H9 (cell line): ENCODE measurements at regions not wholly inside any gene's neighbourhood (a gene's known extent, or its start where the extent isn't known, plus 50 kb on each side); places are given as distances from the start of the nearest gene placed in this dataset.

Experiments
- DNase-seq: peaks from one replicate; pipeline ENCODE4 v3.0.0-alpha.2; 2017
- H2AFZ ChIP-seq: one replicate; pipeline ENCODE4 v1.6.1; 2013; ENCODE audit warnings: mild to moderate bottlenecking, low read length, control low read depth, moderate library complexity
- H2AK5ac ChIP-seq: 2 replicates; pipeline ENCODE4 v1.6.1; 2013; ENCODE audit warnings: low read length, control low read depth, mixed read lengths; ENCODE audit not compliant: insufficient read length
- H2BK120ac ChIP-seq: one replicate; pipeline ENCODE4 v1.6.1; 2013; ENCODE audit warnings: low read depth, mild to moderate bottlenecking, low read length, control low read depth, inconsistent platforms; ENCODE audit not compliant: poor library complexity, severe bottlenecking
- H2BK12ac ChIP-seq: 2 replicates; pipeline ENCODE4 v1.6.1; 2013; ENCODE audit warnings: low read length, control low read depth, mixed read lengths, low read depth; ENCODE audit not compliant: insufficient read length
- H2BK15ac ChIP-seq: 2 replicates; pipeline ENCODE4 v1.6.1; 2013; ENCODE audit warnings: low read depth, low read length, control low read depth
- H2BK20ac ChIP-seq: one replicate; pipeline ENCODE4 v1.6.1; 2013; ENCODE audit warnings: low read depth, mild to moderate bottlenecking, low read length, control low read depth, inconsistent platforms; ENCODE audit not compliant: poor library complexity, severe bottlenecking
- H2BK5ac ChIP-seq: 2 replicates; pipeline ENCODE4 v1.6.1; 2013; ENCODE audit warnings: low read length, control low read depth, mixed read lengths; ENCODE audit not compliant: insufficient read length
- H3K14ac ChIP-seq: 2 replicates; pipeline ENCODE4 v1.6.1; 2013; ENCODE audit warnings: low read length, control low read depth; ENCODE audit not compliant: insufficient read depth
- H3K18ac ChIP-seq: 2 replicates; pipeline ENCODE4 v1.6.1; 2013; ENCODE audit warnings: low read depth, mild to moderate bottlenecking, mixed read lengths, low read length, control low read depth; ENCODE audit not compliant: insufficient read length
- H3K23ac ChIP-seq: 2 replicates; pipeline ENCODE4 v1.6.1; 2013; ENCODE audit warnings: low read length, control low read depth, mixed read lengths, low read depth; ENCODE audit not compliant: insufficient read length
- H3K23me2 ChIP-seq: 2 replicates; pipeline ENCODE4 v1.6.1; 2013; ENCODE audit warnings: low read depth, mild to moderate bottlenecking, mixed read lengths, low read length, control low read depth; ENCODE audit not compliant: insufficient read length, poor library complexity, severe bottlenecking
- H3K27ac ChIP-seq: 2 replicates; pipeline ENCODE4 v1.5.1; 2013; ENCODE audit warnings: low read length, control low read depth, mixed read lengths, low read depth; ENCODE audit not compliant: insufficient read length
- H3K27me3 ChIP-seq: 2 replicates; pipeline ENCODE4 v1.6.1; 2013; ENCODE audit warnings: low read length, control low read depth, inconsistent platforms; ENCODE audit not compliant: insufficient read depth
- H3K4ac ChIP-seq: 2 replicates; pipeline ENCODE4 v1.6.1; 2013; ENCODE audit warnings: low read depth, mild to moderate bottlenecking, control low read depth, inconsistent platforms, low read length, moderate library complexity
- H3K4me1 ChIP-seq: 2 replicates; pipeline ENCODE4 v1.6.1; 2013; ENCODE audit warnings: low read length, control low read depth, inconsistent platforms; ENCODE audit not compliant: insufficient read depth
- H3K4me2 ChIP-seq: 2 replicates; pipeline ENCODE4 v1.6.1; 2013; ENCODE audit warnings: low read length, control low read depth, mixed read lengths; ENCODE audit not compliant: insufficient read length, insufficient read depth
- H3K56ac ChIP-seq: 2 replicates; pipeline ENCODE4 v1.6.1; 2013; ENCODE audit warnings: low read depth, mild to moderate bottlenecking, mixed read lengths, low read length, control low read depth; ENCODE audit not compliant: insufficient read length
- H3K79me1 ChIP-seq: 2 replicates; pipeline ENCODE4 v1.6.1; 2013; ENCODE audit warnings: low read depth, mild to moderate bottlenecking, moderate library complexity, low read length, control low read depth, inconsistent platforms; ENCODE audit not compliant: insufficient read depth, poor library complexity, severe bottlenecking
- H3K79me2 ChIP-seq: 2 replicates; pipeline ENCODE4 v1.6.1; 2013; ENCODE audit warnings: low read length, control low read depth, inconsistent platforms; ENCODE audit not compliant: insufficient read depth
- H3K9ac ChIP-seq: 2 replicates; pipeline ENCODE4 v1.6.1; 2013; ENCODE audit warnings: low read length, control low read depth, mixed read lengths; ENCODE audit not compliant: insufficient read length; ENCODE audit errors: extremely low read depth
- H3K9me3 ChIP-seq: one replicate; pipeline ENCODE4 v1.6.1; 2013; ENCODE audit warnings: low read depth, low read length, inconsistent platforms; ENCODE audit not compliant: control insufficient read depth
- H3T11ph ChIP-seq: one replicate; pipeline ENCODE4 v1.6.1; 2013; ENCODE audit warnings: mild to moderate bottlenecking, low read length, control low read depth, inconsistent platforms
- H4K20me1 ChIP-seq: one replicate; pipeline ENCODE4 v1.6.1; 2013; ENCODE audit not compliant: control insufficient read depth, insufficient read length, insufficient read depth
- H4K5ac ChIP-seq: 2 replicates; pipeline ENCODE4 v1.6.1; 2013; ENCODE audit warnings: low read depth, mild to moderate bottlenecking, mixed read lengths, low read length, control low read depth; ENCODE audit not compliant: insufficient read length
- H4K8ac ChIP-seq: replicated peaks from 2 replicates; pipeline ENCODE4 v1.6.1; 2013; ENCODE audit warnings: low read length, control low read depth, mixed read lengths, low read depth; ENCODE audit not compliant: insufficient read length
- H4K91ac ChIP-seq: 2 replicates; pipeline ENCODE4 v1.6.1; 2013; ENCODE audit warnings: low read depth, mild to moderate bottlenecking, moderate library complexity, mixed read lengths, low read length, control low read depth; ENCODE audit not compliant: insufficient read length
- H3K27ac Mint-ChIP-seq, 3 experiments: 2 replicates in 2 of 3; 3 replicates in 1 of 3; pipeline ENCODE4 v1.8.0; 2020 to 2021; ENCODE audit warnings: mixed read lengths in 3 of 3, mild to moderate bottlenecking in 1 of 3, moderate library complexity in 1 of 3
- H3K27me3 Mint-ChIP-seq: 2 replicates; pipeline ENCODE4 v1.8.0; 2021; ENCODE audit warnings: low read depth, mild to moderate bottlenecking, moderate library complexity, mixed read lengths
- H3K36me3 Mint-ChIP-seq, 3 experiments: 2 replicates in 2 of 3; 3 replicates in 1 of 3; pipeline ENCODE4 v1.8.0; 2020 to 2021; ENCODE audit warnings: low read depth in 3 of 3, mixed read lengths in 3 of 3; ENCODE audit not compliant: insufficient read depth in 1 of 3
- H3K4me1 Mint-ChIP-seq, 2 experiments: 2 replicates each; pipeline ENCODE4 v1.8.0; 2020; ENCODE audit warnings: mixed read lengths in 2 of 2
- H3K4me3 Mint-ChIP-seq, 2 experiments: 2 replicates in 1 of 2; 3 replicates in 1 of 2; pipeline ENCODE4 v1.8.0; 2020 to 2021; ENCODE audit warnings: mild to moderate bottlenecking in 2 of 2, mixed read lengths in 2 of 2, moderate library complexity in 1 of 2
- H3K9me3 Mint-ChIP-seq, 2 experiments: 2 replicates in 1 of 2; 3 replicates in 1 of 2; pipeline ENCODE4 v1.8.0; 2020; ENCODE audit warnings: mild to moderate bottlenecking in 2 of 2, mixed read lengths in 2 of 2, moderate library complexity in 1 of 2
- WGBS: extraction: QIAGEN DNeasy Blood & Tissue Kit; methylation state at CpG from one replicate; pipeline ENCODE4 v1.1.7; 2013; ENCODE audit warnings: missing lambda C conversion rate, low lambda C conversion rate, mixed read lengths; ENCODE audit not compliant: insufficient read length; ENCODE audit errors: extremely low coverage; 5-methylcytosine and 5-hydroxymethylcytosine counted together
- TF ChIP-seq, protein P1 (sequence below): fragments of 200-600 bp; sonication (generic); conservative IDR thresholded peaks from 3 replicates; pipeline ENCODE4 v1.8.0; 2021; ENCODE audit warnings: antibody characterized with exemption, mild to moderate bottlenecking

DNA sequence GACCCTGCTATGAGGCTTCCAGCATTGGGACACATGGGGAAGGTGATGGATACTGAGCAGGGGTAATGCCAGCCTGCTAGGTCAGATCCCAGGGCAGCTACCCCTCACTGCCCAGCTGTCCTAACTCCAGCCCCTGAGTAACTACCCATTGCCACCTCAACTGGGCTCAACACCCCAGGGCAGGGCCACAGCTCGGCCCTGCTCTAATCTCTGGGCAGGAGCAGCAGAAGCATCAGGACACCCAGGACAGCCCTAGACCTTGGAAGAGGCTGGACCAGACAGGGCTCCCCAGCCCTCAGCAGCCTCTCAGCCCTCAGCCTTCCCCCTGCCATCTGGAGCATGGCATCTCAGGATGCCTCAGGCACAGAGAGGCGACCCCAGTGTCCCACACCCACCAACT is 67.4 kb upstream of the TOP1 start:
- H2AFZ ChIP-seq: no peak overlapping the region

More for the DNA sequence above, 67.4 kb upstream of the TOP1 start:
- DNase-seq: peak; percentile 17
- H4K91ac ChIP-seq: no peak overlapping the region
- H2BK20ac ChIP-seq: no peak overlapping the region
- no peaks in the 10 kb centered on the region for H3K23me2 ChIP-seq
- H3K14ac ChIP-seq: no peak overlapping the region
- no peak overlapping the region for H3T11ph ChIP-seq
- no peak overlapping the region for H3K4me2 ChIP-seq
- WGBS: no CpG with 5 or more reads among the region's 2 CpGs
- no peak overlapping the region for H3K23ac ChIP-seq
- H3K9ac ChIP-seq: no peak overlapping the region
- H3K79me2 ChIP-seq: no peaks in the 10 kb centered on the region
- no peak overlapping the region for H2BK12ac ChIP-seq
- no peak overlapping the region for H3K27ac ChIP-seq
- no peak overlapping the region for H2BK15ac ChIP-seq
- H3K4me1 ChIP-seq: no peaks in the 10 kb centered on the region
- H3K18ac ChIP-seq: no peak overlapping the region
- H4K5ac ChIP-seq: no peak overlapping the region
- H3K4ac ChIP-seq: no peak overlapping the region
- Mint-ChIP-seq H3K4me3 (no peak overlapping the region), H3K27me3 (no peaks in the 10 kb centered on the region; the same call in none of the 2 replicates), H3K9me3 (no peaks in the 10 kb centered on the region), H3K27ac (no peak overlapping the region), H3K36me3 (no peaks in the 10 kb centered on the region), H3K4me1 (peaks cover 2 to 10% of the 10 kb centered on the region in 2 experiments)
- H2BK5ac ChIP-seq: no peak overlapping the region
- no peak overlapping the region for H2BK120ac ChIP-seq
- H4K8ac ChIP-seq: no peak overlapping the region
- H3K27me3 ChIP-seq: no peaks in the 10 kb centered on the region
- H4K20me1 ChIP-seq: peaks cover 4% of the 10 kb centered on the region
- no peaks in the 10 kb centered on the region for H3K9me3 ChIP-seq
- H3K79me1 ChIP-seq: no peaks in the 10 kb centered on the region
- H3K56ac ChIP-seq: no peak overlapping the region
- no peak overlapping the region for H2AK5ac ChIP-seq
- TF ChIP-seq, protein P1, sequence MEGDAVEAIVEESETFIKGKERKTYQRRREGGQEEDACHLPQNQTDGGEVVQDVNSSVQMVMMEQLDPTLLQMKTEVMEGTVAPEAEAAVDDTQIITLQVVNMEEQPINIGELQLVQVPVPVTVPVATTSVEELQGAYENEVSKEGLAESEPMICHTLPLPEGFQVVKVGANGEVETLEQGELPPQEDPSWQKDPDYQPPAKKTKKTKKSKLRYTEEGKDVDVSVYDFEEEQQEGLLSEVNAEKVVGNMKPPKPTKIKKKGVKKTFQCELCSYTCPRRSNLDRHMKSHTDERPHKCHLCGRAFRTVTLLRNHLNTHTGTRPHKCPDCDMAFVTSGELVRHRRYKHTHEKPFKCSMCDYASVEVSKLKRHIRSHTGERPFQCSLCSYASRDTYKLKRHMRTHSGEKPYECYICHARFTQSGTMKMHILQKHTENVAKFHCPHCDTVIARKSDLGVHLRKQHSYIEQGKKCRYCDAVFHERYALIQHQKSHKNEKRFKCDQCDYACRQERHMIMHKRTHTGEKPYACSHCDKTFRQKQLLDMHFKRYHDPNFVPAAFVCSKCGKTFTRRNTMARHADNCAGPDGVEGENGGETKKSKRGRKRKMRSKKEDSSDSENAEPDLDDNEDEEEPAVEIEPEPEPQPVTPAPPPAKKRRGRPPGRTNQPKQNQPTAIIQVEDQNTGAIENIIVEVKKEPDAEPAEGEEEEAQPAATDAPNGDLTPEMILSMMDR: no peak
